ENCODE measurements at regions not wholly inside any gene's neighbourhood (a gene's known extent, or its start where the extent isn't known, plus 50 kb on each side); places are given as distances from the start of the nearest gene placed in this dataset.

DNA sequence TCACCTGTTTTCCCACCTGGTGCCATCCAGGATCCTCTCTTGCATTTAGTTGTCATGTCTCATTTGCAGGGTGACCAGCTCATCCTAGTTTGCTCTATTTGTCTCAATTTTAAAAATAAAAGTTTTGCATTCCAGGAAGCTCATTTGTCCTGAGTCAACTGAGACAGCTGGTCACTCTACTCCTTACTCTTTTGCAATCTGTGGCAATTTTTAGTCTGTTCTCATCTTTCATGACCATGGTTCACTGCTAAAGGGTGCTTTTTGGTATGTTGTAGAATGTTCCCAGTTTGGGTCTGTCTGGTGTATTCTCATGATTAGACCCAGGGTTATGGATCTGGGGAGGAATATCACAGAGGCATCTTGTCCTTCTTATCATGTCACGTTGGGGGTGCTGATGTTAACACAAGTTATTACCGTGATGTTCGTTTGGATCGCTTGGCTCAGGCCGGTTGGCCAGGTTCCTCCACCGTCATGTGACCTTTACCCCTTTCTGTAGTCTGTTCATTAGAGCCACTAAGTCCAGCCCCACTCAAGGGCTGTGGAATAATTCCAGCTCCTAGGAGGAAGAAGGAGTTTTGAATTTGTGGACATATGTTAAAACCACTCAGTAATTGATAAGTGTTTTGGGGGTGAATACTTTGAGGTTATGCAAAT, 103.3 kb upstream of the IGFBP3 start:
- no peak for TF ChIP-seq POLR2AphosphoS5 (IDR thresholded peaks at IDR 0.05; ENCODE audit: low read length)
- TF ChIP-seq, protein P1, sequence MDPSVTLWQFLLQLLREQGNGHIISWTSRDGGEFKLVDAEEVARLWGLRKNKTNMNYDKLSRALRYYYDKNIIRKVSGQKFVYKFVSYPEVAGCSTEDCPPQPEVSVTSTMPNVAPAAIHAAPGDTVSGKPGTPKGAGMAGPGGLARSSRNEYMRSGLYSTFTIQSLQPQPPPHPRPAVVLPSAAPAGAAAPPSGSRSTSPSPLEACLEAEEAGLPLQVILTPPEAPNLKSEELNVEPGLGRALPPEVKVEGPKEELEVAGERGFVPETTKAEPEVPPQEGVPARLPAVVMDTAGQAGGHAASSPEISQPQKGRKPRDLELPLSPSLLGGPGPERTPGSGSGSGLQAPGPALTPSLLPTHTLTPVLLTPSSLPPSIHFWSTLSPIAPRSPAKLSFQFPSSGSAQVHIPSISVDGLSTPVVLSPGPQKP (IDR thresholded peaks at IDR 0.05; ENCODE audit: low read depth, low read length), result no peak
- TF ChIP-seq, protein P2, sequence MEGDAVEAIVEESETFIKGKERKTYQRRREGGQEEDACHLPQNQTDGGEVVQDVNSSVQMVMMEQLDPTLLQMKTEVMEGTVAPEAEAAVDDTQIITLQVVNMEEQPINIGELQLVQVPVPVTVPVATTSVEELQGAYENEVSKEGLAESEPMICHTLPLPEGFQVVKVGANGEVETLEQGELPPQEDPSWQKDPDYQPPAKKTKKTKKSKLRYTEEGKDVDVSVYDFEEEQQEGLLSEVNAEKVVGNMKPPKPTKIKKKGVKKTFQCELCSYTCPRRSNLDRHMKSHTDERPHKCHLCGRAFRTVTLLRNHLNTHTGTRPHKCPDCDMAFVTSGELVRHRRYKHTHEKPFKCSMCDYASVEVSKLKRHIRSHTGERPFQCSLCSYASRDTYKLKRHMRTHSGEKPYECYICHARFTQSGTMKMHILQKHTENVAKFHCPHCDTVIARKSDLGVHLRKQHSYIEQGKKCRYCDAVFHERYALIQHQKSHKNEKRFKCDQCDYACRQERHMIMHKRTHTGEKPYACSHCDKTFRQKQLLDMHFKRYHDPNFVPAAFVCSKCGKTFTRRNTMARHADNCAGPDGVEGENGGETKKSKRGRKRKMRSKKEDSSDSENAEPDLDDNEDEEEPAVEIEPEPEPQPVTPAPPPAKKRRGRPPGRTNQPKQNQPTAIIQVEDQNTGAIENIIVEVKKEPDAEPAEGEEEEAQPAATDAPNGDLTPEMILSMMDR (IDR thresholded peaks at IDR 0.05 in 2 of 3, conservative IDR thresholded peaks at IDR 0.05 in 1 of 3; ENCODE audit: control insufficient read depth in 2 of 3, extremely low read depth in 1 of 3, insufficient read depth in 1 of 3, low read depth in 3 of 3, low read length in 3 of 3), result no peak
- no peak for TF ChIP-seq POU2F2 (IDR thresholded peaks at IDR 0.05; ENCODE audit: borderline replicate concordance, low read depth, low read length)
